ENCODE measurements at regions not wholly inside any gene's neighbourhood (a gene's known extent, or its start where the extent isn't known, plus 50 kb on each side); places are given as distances from the start of the nearest gene placed in this dataset.
"Not testable (repeated sequence)": the region's sequence is repeated elsewhere in the genome, so short reads cannot be mapped to it uniquely, and the experiment has no call there.

DNA sequence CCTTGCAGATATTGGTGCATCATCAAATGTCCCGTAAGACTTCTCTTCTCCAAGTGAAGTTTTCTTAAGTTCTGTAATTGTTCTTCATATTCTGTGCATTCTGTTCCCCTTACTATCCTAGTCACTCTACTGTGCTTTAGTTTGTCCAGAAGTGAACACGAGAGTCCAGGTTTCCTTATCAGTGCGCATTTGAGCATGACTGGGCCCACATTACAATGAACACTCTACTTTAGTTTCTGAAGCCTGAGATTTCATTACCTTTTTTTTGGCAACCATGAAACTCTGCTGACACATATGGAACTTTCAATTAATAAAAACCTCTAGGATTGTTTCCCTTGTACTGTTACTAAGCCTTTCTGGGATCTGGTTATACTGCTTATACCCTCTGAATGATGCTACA, 270.0 kb downstream of the KCNRG start:
- DNase-seq (ENCODE audit: low read depth in 1 of 2, low spot score in 2 of 2), result no peak
- no peaks in the 10 kb centered on the region for H3K4me1 ChIP-seq (replicated peaks)
- no peaks in the 10 kb centered on the region for H3K36me3 ChIP-seq
- H3K9me3 ChIP-seq (replicated peaks), result no peaks in the 10 kb centered on the region
- H3K27me3 ChIP-seq (replicated peaks), result no peaks in the 10 kb centered on the region
- H3K4me3 ChIP-seq, result no peak overlapping the region
- H3K27ac ChIP-seq, result no peak overlapping the region

DNA sequence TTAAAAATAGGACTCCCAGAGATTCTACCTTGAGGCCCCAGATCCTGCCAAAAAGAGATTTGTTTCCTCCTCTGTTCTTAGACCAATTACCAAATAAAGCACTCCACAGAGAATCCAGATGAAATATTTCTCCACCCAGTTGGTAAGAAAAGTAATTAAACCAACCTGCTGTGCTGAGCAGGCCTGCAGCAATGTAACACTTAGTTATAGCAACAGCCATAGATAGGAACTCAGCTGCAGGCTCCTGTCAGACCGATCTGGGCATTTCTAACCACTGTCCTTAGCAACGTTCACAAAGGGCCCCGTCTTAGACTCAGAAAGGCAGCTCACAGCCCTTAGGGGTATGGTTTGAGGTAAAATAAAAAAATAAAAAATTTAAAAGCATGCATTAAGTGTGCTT, 271.1 kb downstream of the KCNRG start:
- no peaks in the 10 kb centered on the region for H3K4me1 ChIP-seq (replicated peaks)
- no peak overlapping the region for H3K27ac ChIP-seq
- no peaks in the 10 kb centered on the region for H3K27me3 ChIP-seq (replicated peaks)
- no peak for DNase-seq (ENCODE audit: low read depth in 1 of 2, low spot score in 2 of 2)
- no peaks in the 10 kb centered on the region for H3K9me3 ChIP-seq (replicated peaks)
- no peak overlapping the region for H3K4me3 ChIP-seq
- H3K36me3 ChIP-seq, result no peaks in the 10 kb centered on the region

DNA sequence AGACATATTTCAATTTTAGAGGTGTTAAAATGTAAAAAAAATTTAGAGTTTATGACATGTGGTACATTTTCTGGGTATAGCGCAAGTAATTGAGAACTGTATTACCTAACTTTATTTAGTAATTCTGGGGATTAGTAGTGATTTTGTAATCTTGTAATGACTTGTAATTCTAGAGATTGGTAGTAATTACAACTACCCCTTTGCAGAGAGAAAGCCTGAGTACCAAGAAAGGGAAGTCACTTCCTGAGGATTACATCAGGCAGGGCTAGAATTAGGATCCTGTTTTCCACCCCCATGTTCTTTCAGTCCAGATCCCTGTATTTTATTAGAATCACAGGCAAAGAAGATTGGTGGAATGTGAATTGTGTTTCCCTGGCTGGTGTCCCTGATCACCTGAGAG, 274.9 kb downstream of the KCNRG start:
- H3K27ac ChIP-seq, result no peak overlapping the region
- H3K36me3 ChIP-seq, result no peaks in the 10 kb centered on the region
- H3K27me3 ChIP-seq (replicated peaks), result no peaks in the 10 kb centered on the region
- H3K4me3 ChIP-seq, result no peak overlapping the region
- no peaks in the 10 kb centered on the region for H3K9me3 ChIP-seq (replicated peaks)
- H3K4me1 ChIP-seq (replicated peaks), result no peaks in the 10 kb centered on the region
- no peak for DNase-seq (ENCODE audit: low read depth in 1 of 2, low spot score in 2 of 2)

DNA sequence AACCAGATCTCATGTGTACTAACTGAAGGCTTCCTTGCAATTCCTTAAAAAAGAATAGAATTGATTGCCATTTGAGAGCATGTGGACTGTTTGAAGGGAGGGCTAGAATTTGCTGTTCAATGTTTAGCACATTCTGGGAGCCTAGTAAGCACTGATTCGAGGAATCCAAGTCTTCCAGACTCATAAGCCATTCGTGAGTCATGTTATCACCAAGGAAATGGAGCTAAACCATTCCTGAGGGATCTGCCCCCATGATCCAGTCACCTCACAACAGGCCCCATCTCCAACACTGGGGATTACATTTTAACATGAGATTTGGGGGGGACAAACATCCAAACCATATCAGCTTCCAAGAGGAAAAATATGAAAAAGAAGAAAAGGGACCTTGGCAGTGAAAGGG, 276.4 kb downstream of the KCNRG start:
- no peak for DNase-seq (ENCODE audit: low read depth in 1 of 2, low spot score in 2 of 2)
- no peaks in the 10 kb centered on the region for H3K27me3 ChIP-seq (replicated peaks)
- no peak overlapping the region for H3K27ac ChIP-seq
- no peaks in the 10 kb centered on the region for H3K36me3 ChIP-seq
- no peaks in the 10 kb centered on the region for H3K9me3 ChIP-seq (replicated peaks)
- no peak overlapping the region for H3K4me3 ChIP-seq
- H3K4me1 ChIP-seq (replicated peaks), result no peaks in the 10 kb centered on the region

DNA sequence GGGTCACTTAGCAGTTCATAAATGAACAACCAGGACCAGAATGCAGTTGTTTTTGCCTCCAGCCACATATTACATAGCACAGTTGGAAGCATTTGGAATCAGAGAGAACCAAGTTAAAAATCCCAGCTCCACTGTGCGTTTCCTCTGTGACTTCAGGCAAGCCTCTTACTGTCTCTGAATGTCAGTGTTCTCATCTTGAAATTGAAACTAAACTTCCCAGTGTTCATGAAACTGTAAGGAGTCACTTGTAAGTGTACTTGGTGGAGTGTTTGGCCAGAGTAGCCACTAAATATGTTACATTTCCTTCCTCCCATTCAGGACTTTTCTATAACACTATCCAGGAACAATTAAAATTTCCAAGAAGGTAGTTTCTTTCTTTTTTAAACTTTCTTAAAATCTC, 276.8 kb downstream of the KCNRG start:
- Histone ChIP-seq H3K4me1 (replicated peaks) (no peaks in the 10 kb centered on the region), H3K27me3 (replicated peaks) (no peaks in the 10 kb centered on the region), H3K9me3 (replicated peaks) (no peaks in the 10 kb centered on the region), H3K36me3 (no peaks in the 10 kb centered on the region), H3K4me3 (no peak overlapping the region), H3K27ac (no peak overlapping the region)
- no peak for DNase-seq (ENCODE audit: low read depth in 1 of 2, low spot score in 2 of 2)

DNA sequence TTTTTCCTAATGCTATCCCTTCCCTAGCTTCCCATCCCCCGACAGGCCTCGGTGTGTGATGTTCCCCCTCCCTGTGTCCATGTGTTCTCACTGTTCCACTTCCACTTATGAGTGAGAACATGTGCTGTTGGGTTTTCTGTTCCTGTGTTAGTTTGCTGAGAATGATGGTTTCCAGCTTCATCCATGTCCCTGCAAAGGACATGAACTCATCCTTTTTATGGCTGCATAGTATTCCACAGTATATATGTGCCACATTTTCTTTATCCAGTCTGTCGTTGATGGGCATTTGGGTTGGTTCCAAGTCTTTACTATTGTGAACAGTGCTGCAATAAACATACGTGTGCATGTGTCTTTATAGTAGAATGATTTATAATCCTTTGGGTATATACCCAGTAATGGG, 279.2 kb downstream of the KCNRG start:
- not testable (repeated sequence) for DNase-seq (ENCODE audit: low read depth in 1 of 2, low spot score in 2 of 2)

DNA sequence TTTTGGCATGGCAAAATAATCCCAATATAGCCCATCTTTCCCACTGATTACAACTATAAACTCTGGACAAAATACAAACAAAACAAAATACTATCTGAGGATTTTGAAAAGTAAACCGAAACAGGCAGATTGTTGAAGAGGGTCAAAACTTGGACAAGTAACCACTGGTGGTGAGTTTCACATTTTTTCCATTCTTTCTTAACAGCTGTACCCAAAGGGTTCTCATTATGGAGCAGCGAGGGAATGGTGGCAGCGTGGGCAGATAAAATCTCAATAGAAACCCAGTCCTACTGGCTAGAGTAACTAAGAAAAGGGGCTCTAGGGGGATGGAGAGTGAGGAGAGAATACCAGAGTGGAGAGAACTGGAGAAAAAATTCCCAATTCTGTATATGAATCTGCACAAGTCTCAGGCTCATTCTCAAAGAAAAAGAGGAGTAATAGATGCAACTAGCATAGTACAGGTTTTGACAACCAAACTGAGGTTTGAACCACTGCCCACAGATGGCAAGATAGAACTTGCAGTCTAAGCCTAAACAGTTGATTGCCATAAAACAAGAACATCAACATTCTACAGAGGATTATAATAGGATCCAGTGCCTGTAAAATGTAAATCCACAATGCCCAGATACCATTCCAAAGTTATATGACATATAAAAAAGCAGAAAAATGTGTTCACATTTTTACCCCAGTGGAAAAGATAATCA, 284.5 kb downstream of the KCNRG start:
- Histone ChIP-seq H3K27ac (no peak overlapping the region), H3K4me3 (no peak overlapping the region), H3K36me3 (no peaks in the 10 kb centered on the region), H3K27me3 (replicated peaks) (no peaks in the 10 kb centered on the region), H3K9me3 (replicated peaks) (no peaks in the 10 kb centered on the region), H3K4me1 (replicated peaks) (no peaks in the 10 kb centered on the region)
- peak in 1 of 2 experiments; percentile 5 for DNase-seq (ENCODE audit: low read depth in 1 of 2, low spot score in 2 of 2)

More for the DNA sequence above, 279.2 kb downstream of the KCNRG start:
- not testable (repeated sequence) for H3K36me3 ChIP-seq; H3K4me3 ChIP-seq; H3K27me3 ChIP-seq (replicated peaks); H3K4me1 ChIP-seq (replicated peaks); H3K27ac ChIP-seq; H3K9me3 ChIP-seq (replicated peaks)

DNA sequence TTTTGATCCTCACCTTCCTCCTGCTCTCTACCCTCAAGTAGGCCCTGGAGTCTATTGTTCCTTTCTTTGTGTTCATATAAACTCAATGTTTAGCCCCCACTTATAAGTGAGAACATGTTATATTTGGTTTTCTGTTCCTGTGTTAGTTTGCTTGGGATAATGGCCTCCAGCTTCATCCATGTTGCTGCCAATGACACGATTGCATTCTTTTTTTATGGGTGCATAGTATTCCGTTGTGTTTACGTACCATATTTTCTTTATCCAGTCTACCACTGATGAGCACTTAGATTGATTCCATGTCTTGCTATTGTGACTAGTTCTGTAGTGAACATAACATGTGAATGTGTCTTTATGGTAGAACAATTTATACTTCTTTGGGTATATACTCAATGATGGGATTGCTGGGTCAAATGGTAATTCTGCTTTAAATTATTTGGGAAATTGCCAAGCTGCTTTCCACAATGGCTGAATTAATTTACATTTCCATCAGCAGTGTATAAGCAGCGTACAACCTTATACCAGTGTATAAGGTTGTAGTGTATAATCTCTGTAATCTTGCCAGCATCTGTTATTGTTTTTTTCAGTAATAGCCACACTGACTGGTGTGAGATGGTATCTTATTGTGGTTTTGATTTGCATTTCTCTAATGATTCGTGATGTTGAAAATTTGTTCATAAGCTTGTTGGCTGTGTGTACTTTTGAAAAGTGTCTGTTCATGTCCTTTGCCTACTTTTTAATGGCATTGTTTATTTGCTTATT, 288.9 kb downstream of the KCNRG start:
- no peaks in the 10 kb centered on the region for H3K27me3 ChIP-seq (replicated peaks)
- no peak for DNase-seq (ENCODE audit: low read depth in 1 of 2, low spot score in 2 of 2)
- no peaks in the 10 kb centered on the region for H3K36me3 ChIP-seq
- no peak overlapping the region for H3K27ac ChIP-seq
- no peaks in the 10 kb centered on the region for H3K9me3 ChIP-seq (replicated peaks)
- H3K4me3 ChIP-seq, result no peak overlapping the region
- no peaks in the 10 kb centered on the region for H3K4me1 ChIP-seq (replicated peaks)

DNA sequence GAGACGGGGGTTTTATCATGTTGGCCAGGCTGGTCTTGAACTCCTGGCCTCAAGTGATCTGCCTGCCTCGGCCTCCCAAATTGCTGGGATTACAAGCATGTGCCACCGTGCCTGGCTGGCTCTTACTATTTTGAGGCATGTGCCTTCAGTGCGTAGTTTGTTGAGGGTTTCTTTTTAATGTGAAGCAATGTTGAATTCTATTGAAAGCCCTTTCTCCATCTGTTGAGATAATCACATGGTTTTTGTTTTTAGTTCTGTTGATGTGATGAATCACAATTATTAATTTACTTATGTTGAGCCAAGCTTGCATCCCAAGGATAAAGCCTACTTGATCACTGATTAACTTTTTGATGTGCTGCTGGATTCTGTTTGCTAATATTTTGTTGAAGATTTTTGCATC, 290.9 kb downstream of the KCNRG start:
- H3K36me3 ChIP-seq, result no peaks in the 10 kb centered on the region
- H3K27me3 ChIP-seq (replicated peaks), result no peaks in the 10 kb centered on the region
- DNase-seq (ENCODE audit: low read depth in 1 of 2, low spot score in 2 of 2), result no peak
- H3K4me3 ChIP-seq, result no peak overlapping the region
- H3K4me1 ChIP-seq (replicated peaks), result no peaks in the 10 kb centered on the region
- H3K9me3 ChIP-seq (replicated peaks), result no peaks in the 10 kb centered on the region
- no peak overlapping the region for H3K27ac ChIP-seq

DNA sequence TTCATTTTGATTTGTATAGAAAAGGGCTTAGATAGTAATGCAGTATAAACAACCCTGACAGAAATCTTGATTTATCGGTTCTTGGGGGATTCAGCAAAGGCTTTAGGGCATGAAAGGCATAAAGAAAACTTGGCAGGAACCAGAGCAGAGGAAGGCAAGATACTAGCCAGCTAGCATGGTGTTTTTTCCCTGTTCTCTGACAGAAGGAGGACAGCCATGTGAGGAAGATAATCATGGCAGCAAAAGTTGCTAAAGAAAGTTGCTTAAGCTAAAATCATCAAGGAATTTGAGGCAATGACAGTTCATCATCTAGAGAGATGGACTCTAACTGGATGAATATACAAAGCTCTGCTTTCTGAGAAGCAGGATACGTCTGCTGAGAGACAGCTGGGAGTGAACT, 294.1 kb downstream of the KCNRG start:
- Histone ChIP-seq H3K36me3 (no peaks in the 10 kb centered on the region), H3K27me3 (replicated peaks) (no peaks in the 10 kb centered on the region), H3K4me3 (no peak overlapping the region), H3K9me3 (replicated peaks) (no peaks in the 10 kb centered on the region), H3K27ac (no peak overlapping the region), H3K4me1 (replicated peaks) (0 out of 2 replicates have a peak, but pooled peaks cover 5% of the 10 kb centered on the region)
- DNase-seq (ENCODE audit: low read depth in 1 of 2, low spot score in 2 of 2), result no peak

DNA sequence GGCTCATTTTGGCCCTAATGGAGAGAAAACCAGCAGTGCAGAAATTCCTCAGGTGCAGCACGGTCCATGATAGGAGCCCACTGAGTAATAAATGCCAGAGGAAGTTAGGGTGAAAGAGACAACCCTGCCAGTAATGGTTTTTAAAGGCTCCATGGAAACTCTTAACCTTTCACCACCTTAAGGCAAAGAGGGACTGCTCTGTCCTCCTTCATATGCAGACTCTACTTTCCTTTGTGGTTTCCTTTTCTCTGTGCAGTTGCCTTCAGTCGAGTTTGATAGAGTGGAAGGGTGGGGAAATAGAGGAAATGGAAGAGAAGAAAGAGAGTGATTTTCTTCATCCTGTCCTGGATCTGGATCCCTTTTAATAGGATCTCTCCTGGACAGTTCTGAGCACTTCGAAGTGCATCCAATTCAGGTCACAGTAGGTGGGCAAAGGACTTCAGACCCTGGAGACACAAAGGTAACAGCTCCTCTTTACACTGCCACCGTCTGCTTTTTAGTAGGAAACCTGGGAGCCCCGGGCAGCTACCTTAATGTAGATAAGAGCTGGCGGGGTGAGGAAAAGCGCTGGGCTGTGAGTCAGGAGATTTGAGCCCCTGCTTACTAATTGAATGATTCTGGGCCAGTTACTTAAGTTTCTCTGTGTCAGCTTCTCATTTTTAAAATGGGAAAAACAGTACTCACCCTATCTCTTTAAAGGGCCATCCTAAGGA, 294.8 kb downstream of the KCNRG start:
- no peak for DNase-seq (ENCODE audit: low read depth in 1 of 2, low spot score in 2 of 2)
- Histone ChIP-seq H3K4me1 (replicated peaks) (0 out of 2 replicates have a peak, but pooled peaks cover 5% of the 10 kb centered on the region), H3K27me3 (replicated peaks) (no peaks in the 10 kb centered on the region), H3K36me3 (no peaks in the 10 kb centered on the region), H3K27ac (no peak overlapping the region), H3K4me3 (no peak overlapping the region), H3K9me3 (replicated peaks) (no peaks in the 10 kb centered on the region)

DNA sequence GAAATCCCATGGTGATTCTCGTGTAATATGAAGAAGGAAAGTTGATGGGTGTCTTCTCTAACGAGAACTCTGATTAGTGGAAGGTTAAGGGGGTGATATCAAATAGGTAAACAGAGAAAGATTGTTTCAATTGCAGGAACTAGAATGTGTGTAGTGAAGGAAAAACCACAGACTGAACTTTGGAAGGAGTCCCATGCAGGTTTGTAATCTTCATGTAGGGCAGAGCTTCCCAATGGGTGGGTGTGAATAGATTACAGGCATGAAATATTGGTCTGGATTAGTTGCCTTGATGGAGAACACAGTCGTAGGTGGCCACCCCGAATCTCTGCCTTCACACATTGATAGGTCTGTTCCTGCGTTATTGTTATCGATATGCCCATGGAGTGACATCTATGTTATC, 295.5 kb downstream of the KCNRG start:
- no peak for DNase-seq (ENCODE audit: low read depth in 1 of 2, low spot score in 2 of 2)
- 0 out of 2 replicates have a peak, but pooled peaks cover 5% of the 10 kb centered on the region for H3K4me1 ChIP-seq (replicated peaks)
- H3K9me3 ChIP-seq (replicated peaks), result no peaks in the 10 kb centered on the region
- no peaks in the 10 kb centered on the region for H3K27me3 ChIP-seq (replicated peaks)
- H3K27ac ChIP-seq, result no peak overlapping the region
- no peaks in the 10 kb centered on the region for H3K36me3 ChIP-seq
- H3K4me3 ChIP-seq, result no peak overlapping the region

DNA sequence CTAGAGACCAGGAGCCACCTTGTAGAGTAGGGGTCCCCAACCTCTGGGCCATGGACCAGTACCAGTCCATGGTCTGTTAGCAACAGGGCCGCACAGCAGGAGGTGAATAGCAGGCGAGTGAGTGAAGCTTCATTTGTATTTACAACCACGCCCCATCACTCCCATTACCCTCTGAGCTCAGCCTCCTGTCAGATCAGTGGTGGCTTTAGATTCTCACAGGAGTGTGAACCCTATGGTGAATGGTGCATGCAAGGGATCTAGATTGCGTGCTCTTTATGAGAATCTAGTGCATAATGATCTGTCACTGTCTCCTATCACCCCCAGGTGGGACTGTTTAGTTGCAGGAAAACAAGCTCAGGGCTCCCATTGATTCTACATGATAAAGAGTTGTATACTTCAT, 303.6 kb downstream of the KCNRG start:
- H3K27ac ChIP-seq, result no peak overlapping the region
- H3K4me3 ChIP-seq, result no peak overlapping the region
- no peak for DNase-seq (ENCODE audit: low read depth in 1 of 2, low spot score in 2 of 2)
- H3K27me3 ChIP-seq (replicated peaks), result no peaks in the 10 kb centered on the region
- H3K9me3 ChIP-seq (replicated peaks), result no peaks in the 10 kb centered on the region
- H3K36me3 ChIP-seq, result no peaks in the 10 kb centered on the region
- peaks cover 19% of the 10 kb centered on the region for H3K4me1 ChIP-seq (replicated peaks)

DNA sequence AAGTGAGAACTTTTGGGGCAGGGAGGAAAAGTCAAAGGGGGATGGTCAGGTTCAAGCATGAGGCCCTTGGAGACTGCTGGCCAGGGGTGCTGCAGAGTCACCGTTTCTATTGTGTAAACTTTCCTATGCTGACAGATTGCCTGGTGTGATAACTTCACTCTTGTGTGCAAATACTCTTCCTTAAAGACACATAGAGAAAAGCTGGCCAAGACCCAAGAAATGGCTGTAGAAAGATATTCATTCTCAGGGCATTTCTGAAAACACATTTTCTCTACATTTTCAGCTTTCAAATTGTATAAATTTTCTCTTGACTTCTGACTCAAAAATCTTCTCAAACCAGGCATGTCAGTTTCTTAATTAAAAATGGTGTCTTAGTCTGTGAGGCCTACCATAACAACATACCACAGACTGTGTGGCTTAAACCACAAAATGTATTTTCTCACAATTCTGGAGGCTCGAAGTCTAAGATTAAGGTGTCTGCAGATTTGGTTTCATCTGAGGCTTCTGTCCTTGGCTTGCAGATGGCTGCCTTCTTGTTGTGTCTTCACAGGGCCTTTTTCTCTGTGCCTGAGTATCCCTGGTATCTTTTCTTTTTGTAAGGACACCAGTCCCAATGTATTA, 304.5 kb downstream of the KCNRG start:
- H3K27me3 ChIP-seq (replicated peaks), result no peaks in the 10 kb centered on the region
- peaks cover 20% of the 10 kb centered on the region for H3K4me1 ChIP-seq (replicated peaks)
- peak overlapping the region; percentile 60 for H3K27ac ChIP-seq
- no peak overlapping the region for H3K4me3 ChIP-seq
- DNase-seq (ENCODE audit: low read depth in 1 of 2, low spot score in 2 of 2), result peak in 1 of 2 experiments; percentile 17
- no peaks in the 10 kb centered on the region for H3K36me3 ChIP-seq
- H3K9me3 ChIP-seq (replicated peaks), result no peaks in the 10 kb centered on the region

Data from SJSA1 (cell line).